Endodermal cell (in vitro differentiated cells): ENCODE measurements at regions not wholly inside any gene's neighbourhood (a gene's known extent, or its start where the extent isn't known, plus 50 kb on each side); places are given as distances from the start of the nearest gene placed in this dataset.
"Not testable (repeated sequence)": the region's sequence is repeated elsewhere in the genome, so short reads cannot be mapped to it uniquely, and the experiment has no call there.

ENCODE experiments used
- DNase-seq: peaks from one replicate; pipeline ENCODE4 v3.0.0-alpha.2; 2017
- H3K27ac ChIP-seq: 2 replicates; pipeline ENCODE4 v1.5.1; 2013; ENCODE audit warnings: mild to moderate bottlenecking, low read depth, low read length, moderate library complexity
- H3K27me3 ChIP-seq: 2 replicates; pipeline ENCODE4 v1.6.1; 2013; ENCODE audit warnings: mild to moderate bottlenecking, low read length, moderate library complexity; ENCODE audit not compliant: insufficient read depth, control insufficient read depth, poor library complexity, severe bottlenecking
- H3K36me3 ChIP-seq: 2 replicates; pipeline ENCODE4 v1.7.0; 2013; ENCODE audit warnings: mild to moderate bottlenecking, low read length, moderate library complexity; ENCODE audit not compliant: control insufficient read depth, insufficient read depth
- H3K4me1 ChIP-seq: one replicate; pipeline ENCODE4 v1.7.0; 2013; ENCODE audit warnings: low read length; ENCODE audit not compliant: control insufficient read depth, insufficient read depth
- H3K4me3 ChIP-seq: 2 replicates; pipeline ENCODE4 v1.5.1; 2013; ENCODE audit warnings: mild to moderate bottlenecking, low read length, moderate library complexity
- H3K9ac ChIP-seq: 2 replicates; pipeline ENCODE4 v1.6.1; 2013; ENCODE audit warnings: mild to moderate bottlenecking, low read length, moderate library complexity; ENCODE audit not compliant: poor library complexity, severe bottlenecking; ENCODE audit errors: extremely low read depth
- H3K9me3 ChIP-seq: 2 replicates; pipeline ENCODE4 v1.6.1; 2013; ENCODE audit warnings: mild to moderate bottlenecking, low read length, moderate library complexity; ENCODE audit not compliant: control insufficient read depth
- H3K27ac Mint-ChIP-seq: 2 replicates; pipeline ENCODE4 v1.8.0; 2020; ENCODE audit warnings: mixed read lengths
- H3K27me3 Mint-ChIP-seq: 2 replicates; pipeline ENCODE4 v1.8.0; 2021; ENCODE audit warnings: mild to moderate bottlenecking, mixed read lengths; ENCODE audit not compliant: insufficient read depth
- H3K36me3 Mint-ChIP-seq: 2 replicates; pipeline ENCODE4 v1.8.0; 2020; ENCODE audit warnings: low read depth, mixed read lengths
- H3K4me1 Mint-ChIP-seq: 2 replicates; pipeline ENCODE4 v1.8.0; 2020; ENCODE audit warnings: mixed read lengths
- H3K4me3 Mint-ChIP-seq: 2 replicates; pipeline ENCODE4 v1.8.0; 2020; ENCODE audit warnings: mild to moderate bottlenecking, moderate library complexity, mixed read lengths
- H3K9me3 Mint-ChIP-seq: 2 replicates; pipeline ENCODE4 v1.8.0; 2020; ENCODE audit warnings: mild to moderate bottlenecking, mixed read lengths
- WGBS, 2 experiments: methylation state at CpG; one replicate each; pipeline versions ENCODE4 v1.1.5 to v1.1.7; 2013; ENCODE audit warnings: missing lambda C conversion rate in 2 of 2, mixed read lengths in 1 of 2; ENCODE audit not compliant: insufficient coverage in 1 of 2, insufficient read length in 1 of 2; 5-methylcytosine and 5-hydroxymethylcytosine counted together
- TF ChIP-seq, protein P1 (sequence below): fragments of 200-600 bp; sonication (generic); conservative IDR thresholded peaks from 2 replicates; pipeline ENCODE4 v1.5.0; 2021; ENCODE audit warnings: antibody characterized with exemption, mild to moderate bottlenecking

DNA sequence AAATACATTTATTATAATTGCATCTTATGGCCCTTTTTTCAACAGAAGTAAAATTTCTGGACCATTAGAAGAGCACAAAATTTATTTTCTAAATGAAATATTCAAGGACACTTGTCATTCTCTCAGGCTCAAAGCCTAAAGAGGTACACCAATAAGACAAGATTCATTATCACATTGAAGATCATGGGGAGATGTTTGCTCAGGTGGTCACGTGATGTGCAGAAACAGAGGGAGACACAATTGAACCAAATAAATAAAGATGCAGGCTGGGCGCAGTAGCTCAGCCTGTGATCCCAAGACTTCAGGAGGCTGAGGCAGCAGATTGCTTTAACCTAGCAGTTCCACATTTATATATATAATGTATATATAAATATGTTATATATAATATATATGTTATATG lies 53.2 kb upstream of the TMEM254 start:
- TF ChIP-seq, protein P1, sequence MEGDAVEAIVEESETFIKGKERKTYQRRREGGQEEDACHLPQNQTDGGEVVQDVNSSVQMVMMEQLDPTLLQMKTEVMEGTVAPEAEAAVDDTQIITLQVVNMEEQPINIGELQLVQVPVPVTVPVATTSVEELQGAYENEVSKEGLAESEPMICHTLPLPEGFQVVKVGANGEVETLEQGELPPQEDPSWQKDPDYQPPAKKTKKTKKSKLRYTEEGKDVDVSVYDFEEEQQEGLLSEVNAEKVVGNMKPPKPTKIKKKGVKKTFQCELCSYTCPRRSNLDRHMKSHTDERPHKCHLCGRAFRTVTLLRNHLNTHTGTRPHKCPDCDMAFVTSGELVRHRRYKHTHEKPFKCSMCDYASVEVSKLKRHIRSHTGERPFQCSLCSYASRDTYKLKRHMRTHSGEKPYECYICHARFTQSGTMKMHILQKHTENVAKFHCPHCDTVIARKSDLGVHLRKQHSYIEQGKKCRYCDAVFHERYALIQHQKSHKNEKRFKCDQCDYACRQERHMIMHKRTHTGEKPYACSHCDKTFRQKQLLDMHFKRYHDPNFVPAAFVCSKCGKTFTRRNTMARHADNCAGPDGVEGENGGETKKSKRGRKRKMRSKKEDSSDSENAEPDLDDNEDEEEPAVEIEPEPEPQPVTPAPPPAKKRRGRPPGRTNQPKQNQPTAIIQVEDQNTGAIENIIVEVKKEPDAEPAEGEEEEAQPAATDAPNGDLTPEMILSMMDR, result no peak
- Histone ChIP-seq H3K4me1 (no peaks in the 10 kb centered on the region), H3K4me3 (no peak overlapping the region), H3K9me3 (no peaks in the 10 kb centered on the region), H3K27me3 (no peaks in the 10 kb centered on the region), H3K27ac (no peak overlapping the region), H3K36me3 (no peaks in the 10 kb centered on the region), H3K9ac (no peak overlapping the region)
- H3K27ac Mint-ChIP-seq, result no peak overlapping the region
- 78% methylated on average over 2 of the region's 2 CpGs; no CpG with 5 or more reads in 1 of the 2 experiments for WGBS, 2 experiments
- H3K36me3 Mint-ChIP-seq, result no peaks in the 10 kb centered on the region
- no peaks in the 10 kb centered on the region for H3K27me3 Mint-ChIP-seq
- no peaks in the 10 kb centered on the region for H3K4me1 Mint-ChIP-seq
- H3K4me3 Mint-ChIP-seq, result no peak overlapping the region
- DNase-seq, result no peak
- peaks cover 3% of the 10 kb centered on the region for H3K9me3 Mint-ChIP-seq

DNA sequence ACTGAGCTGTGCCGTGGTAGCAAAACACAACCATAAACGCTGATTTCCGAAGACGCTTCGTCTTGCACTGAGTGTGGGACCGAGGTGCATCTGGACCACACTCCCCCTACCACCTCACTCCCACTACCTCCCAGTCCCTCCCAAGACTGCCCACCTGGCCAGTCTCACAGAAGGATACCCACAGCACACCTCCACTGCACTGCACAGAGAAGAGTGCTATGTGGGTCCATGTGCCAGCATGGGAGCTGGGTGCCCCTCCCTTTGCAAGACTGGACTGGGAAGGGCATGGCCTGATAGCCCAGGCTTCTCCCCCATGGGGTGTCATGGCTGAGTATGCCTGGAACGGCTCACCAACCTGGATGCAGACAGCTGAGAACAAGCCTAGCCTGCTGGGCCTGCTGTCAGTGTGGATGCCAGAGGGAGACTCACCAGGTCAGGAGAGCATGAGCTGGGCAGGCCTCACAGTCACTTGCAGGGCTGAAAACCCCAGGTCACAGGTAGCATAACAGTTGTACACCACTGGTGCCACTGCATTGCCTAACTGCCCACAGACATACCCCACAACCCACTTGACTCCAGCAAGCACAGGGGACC lies 56.0 kb upstream of the TMEM254 start:
- H3K27me3 ChIP-seq, H3K9me3 Mint-ChIP-seq, H3K9ac ChIP-seq, H3K4me1 Mint-ChIP-seq, H3K4me3 Mint-ChIP-seq, H3K9me3 ChIP-seq, H3K27ac ChIP-seq, H3K27me3 Mint-ChIP-seq, H3K4me3 ChIP-seq, H3K36me3 Mint-ChIP-seq, H3K4me1 ChIP-seq, DNase-seq, H3K27ac Mint-ChIP-seq, H3K36me3 ChIP-seq: not testable (repeated sequence)
- 94 to 100% methylated on average over 1 of the region's 7 CpGs for WGBS, 2 experiments

DNA sequence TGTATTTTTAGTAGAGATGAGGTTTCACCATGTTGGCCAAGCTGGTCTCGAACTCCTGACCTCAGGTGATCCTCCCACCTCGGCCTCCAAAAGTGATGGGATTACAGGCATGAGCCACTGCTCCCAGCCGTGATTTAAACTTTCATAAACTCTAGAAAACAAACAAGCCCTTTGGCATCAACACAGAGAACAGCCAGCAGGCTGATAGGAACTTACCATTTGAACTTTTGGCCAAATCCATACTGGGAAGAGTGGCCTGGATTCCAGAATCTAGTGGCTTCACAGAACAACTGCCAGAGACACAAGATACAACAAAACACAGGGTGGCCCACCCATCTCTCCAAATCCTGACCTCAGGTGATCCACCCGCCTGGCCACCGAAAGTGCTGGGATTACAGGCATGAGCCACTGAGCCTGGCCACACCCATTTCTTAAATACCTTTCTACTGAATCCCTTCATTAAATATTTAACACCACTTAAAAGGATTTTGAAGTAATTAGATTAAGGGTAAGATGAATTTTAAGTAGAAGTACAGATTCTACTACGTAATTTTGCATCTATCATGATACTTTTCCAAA lies 60.0 kb upstream of the TMEM254 start:
- H3K4me3 ChIP-seq, H3K4me3 Mint-ChIP-seq, H3K27ac ChIP-seq, H3K9me3 ChIP-seq, H3K9ac ChIP-seq, H3K27ac Mint-ChIP-seq, H3K9me3 Mint-ChIP-seq, DNase-seq, H3K4me1 Mint-ChIP-seq, H3K4me1 ChIP-seq, H3K36me3 Mint-ChIP-seq, H3K27me3 Mint-ChIP-seq, H3K36me3 ChIP-seq, H3K27me3 ChIP-seq: not testable (repeated sequence)
- WGBS, 2 experiments, result 79 to 95% methylated on average over 4 to 6 of the region's 6 CpGs

DNA sequence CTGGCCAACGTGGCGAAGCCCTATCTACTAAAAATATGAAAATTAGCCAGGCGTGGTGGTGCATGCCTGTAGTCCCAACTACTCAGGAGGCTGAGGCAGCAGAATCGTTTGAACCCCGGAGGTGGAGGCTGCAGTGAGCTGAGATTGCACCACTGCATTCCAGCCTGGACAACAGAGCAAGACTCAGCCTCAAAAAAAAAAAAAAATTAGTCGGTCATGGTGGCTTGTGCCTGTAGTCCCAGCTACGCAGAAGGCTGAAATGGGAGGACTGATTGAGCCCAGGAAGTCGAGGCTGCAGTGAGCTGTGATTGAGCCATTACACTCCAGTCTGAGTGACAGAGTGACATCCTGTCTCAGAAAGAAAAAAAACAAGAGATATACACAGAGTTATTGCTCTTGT lies 61.3 kb upstream of the TMEM254 start:
- H3K36me3 Mint-ChIP-seq, H3K4me1 ChIP-seq, H3K9me3 Mint-ChIP-seq, H3K36me3 ChIP-seq, H3K27ac ChIP-seq, H3K4me1 Mint-ChIP-seq, H3K27ac Mint-ChIP-seq, H3K9me3 ChIP-seq, H3K27me3 Mint-ChIP-seq, H3K4me3 Mint-ChIP-seq, H3K9ac ChIP-seq, DNase-seq, H3K4me3 ChIP-seq, H3K27me3 ChIP-seq: not testable (repeated sequence)
- 90 to 98% methylated on average over 6 to 8 of the region's 8 CpGs for WGBS, 2 experiments
